SH-SY5Y (cell line): ENCODE measurements at regions not wholly inside any gene's neighbourhood (a gene's known extent, or its start where the extent isn't known, plus 50 kb on each side); places are given as distances from the start of the nearest gene placed in this dataset.

Experiments used
- GATA2 ChIP-seq: IDR thresholded peaks from 2 replicates; pipeline ENCODE4 v1.6.1; 2011; ENCODE audit warnings: mild to moderate bottlenecking, low read depth, low read length
- GATA3 ChIP-seq: IDR thresholded peaks from 2 replicates; pipeline ENCODE4 v1.6.1; 2011; ENCODE audit warnings: low read depth, mild to moderate bottlenecking, low read length, moderate library complexity

DNA sequence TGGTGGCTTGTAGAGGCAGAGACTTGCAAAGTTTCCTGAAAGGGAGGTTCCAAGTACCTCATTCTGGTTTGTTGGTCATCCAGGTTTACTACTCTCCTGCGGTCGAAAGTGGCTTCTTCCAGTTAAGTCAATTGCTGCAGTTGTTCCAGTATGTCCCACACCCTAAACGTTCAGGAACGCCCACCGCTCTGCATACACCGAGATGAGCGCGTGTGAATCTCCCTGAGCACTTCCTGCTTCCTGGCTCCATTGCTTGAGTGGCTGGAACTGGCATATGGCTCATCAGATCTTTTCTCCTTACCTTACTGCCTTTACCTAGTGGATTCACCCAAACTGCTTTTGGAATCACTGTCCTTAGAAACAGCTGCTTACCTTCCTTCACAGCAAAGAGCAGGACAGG, 59.1 kb upstream of the GLIS3 start:
- TF ChIP-seq GATA2 (no peak), GATA3 (no peak)
